Endothelial cell of umbilical vein (primary cell): ENCODE measurements at regions not wholly inside any gene's neighbourhood (a gene's known extent, or its start where the extent isn't known, plus 50 kb on each side); places are given as distances from the start of the nearest gene placed in this dataset.

Source experiments
- BruUV-seq: library from RNA; stranded (reverse); fragments of 400-500 nt; replicated peaks from 2 replicates; lab custom pipeline; 2021; lab: Mats Ljungman, UMichigan
- CTCF ChIA-PET: fragments of 300-600, 350-600 bp; sonication (Branson Sonifier 250); formaldehyde crosslinking; loops from one replicate; lab custom pipeline; 2021; ENCODE audit warnings: antibody characterized with exemption, inconsistent platforms; lab: Charles Lee
- POLR2A ChIA-PET: fragments of 300-600, 350-600 bp; sonication (Branson Sonifier 250); formaldehyde crosslinking; loops from one replicate; lab custom pipeline; 2021; ENCODE audit warnings: antibody characterized with exemption, inconsistent platforms; lab: Charles Lee
- DNase-seq: peaks from one replicate; pipeline ENCODE4 v3.0.0-alpha.2; 2011; ENCODE audit warnings: low read depth, low spot score
- FAIRE-seq: peaks from 2 replicates; lab custom pipeline; 2011; peaks lifted over from hg19 to GRCh38; lab: Jason Lieb, UNC
- H2AFZ ChIP-seq: 2 replicates; pipeline ENCODE4 v1.6.0; 2012; ENCODE audit warnings: low read depth, low read length, control low read depth, inconsistent platforms
- H3K27ac ChIP-seq: 2 replicates; pipeline ENCODE4 v1.5.1; 2011; ENCODE audit warnings: low read depth, mild to moderate bottlenecking, control low read depth, low read length, moderate library complexity; ENCODE audit not compliant: insufficient read depth
- H3K27me3 ChIP-seq, 2 experiments: 2 replicates each; pipeline versions ENCODE4 v1.6.0 to v1.6.1; 2011; ENCODE audit warnings: low read length in 2 of 2, mixed read lengths in 1 of 2; ENCODE audit not compliant: control insufficient read depth in 2 of 2, insufficient read depth in 2 of 2
- H3K36me3 ChIP-seq, 2 experiments: 2 replicates in 1 of 2; 3 replicates in 1 of 2; pipeline ENCODE4 v1.5.1; 2011; ENCODE audit warnings: low read length in 2 of 2, mild to moderate bottlenecking in 1 of 2, moderate library complexity in 1 of 2; ENCODE audit not compliant: control insufficient read depth in 2 of 2, insufficient read depth in 2 of 2; ENCODE audit errors: extremely low read depth in 1 of 2
- H3K4me1 ChIP-seq: 3 replicates; pipeline ENCODE4 v1.5.1; 2011; ENCODE audit warnings: mild to moderate bottlenecking, low read length; ENCODE audit not compliant: control insufficient read depth, insufficient read depth; ENCODE audit errors: extremely low read depth
- H3K4me2 ChIP-seq: 2 replicates; pipeline ENCODE4 v1.6.1; 2011; ENCODE audit warnings: low read length, control low read depth, mixed read lengths; ENCODE audit not compliant: insufficient read depth
- H3K4me3 ChIP-seq, 3 experiments: fragments of 200-600 bp in 1 of 3; sonication (generic), shearing (Covaris generic) in 1 of 3; replicated peaks in 1 of 3; 2 replicates each; pipeline ENCODE4 v1.5.1; 2011 to 2016; ENCODE audit warnings: control low read depth in 3 of 3, low read length in 3 of 3, mild to moderate bottlenecking in 2 of 3, inconsistent platforms in 1 of 3, low read depth in 1 of 3, moderate library complexity in 1 of 3; ENCODE audit not compliant: insufficient read depth in 1 of 3
- H3K79me2 ChIP-seq: 2 replicates; pipeline ENCODE4 v1.6.0; 2012; ENCODE audit warnings: low read length, inconsistent platforms; ENCODE audit not compliant: control insufficient read depth, insufficient read depth
- H3K9ac ChIP-seq: replicated peaks from 2 replicates; pipeline ENCODE3; 2011; ENCODE audit warnings: low read length, control low read depth; ENCODE audit not compliant: insufficient read depth; ENCODE audit errors: extremely low read depth
- H3K9me1 ChIP-seq: replicated peaks from 3 replicates; pipeline ENCODE4 v1.6.0; 2011; ENCODE audit warnings: mild to moderate bottlenecking, low read length; ENCODE audit not compliant: control insufficient read depth, insufficient read depth; ENCODE audit errors: extremely low read depth
- H3K9me3 ChIP-seq: replicated peaks from 2 replicates; pipeline ENCODE4 v1.5.1; 2012; ENCODE audit warnings: low read length, inconsistent platforms; ENCODE audit not compliant: control insufficient read depth, insufficient read depth
- H4K20me1 ChIP-seq: replicated peaks from 2 replicates; pipeline ENCODE3; 2011; ENCODE audit warnings: mild to moderate bottlenecking, low read length; ENCODE audit not compliant: control insufficient read depth, insufficient read depth; ENCODE audit errors: extremely low read depth
- CTCF ChIP-seq, 2 donors: IDR thresholded peaks; 1 replicate in 1 of 2; 2 replicates in 1 of 2; pipeline ENCODE4 v1.5.1; 2011; ENCODE audit warnings: low read length in 2 of 2, mild to moderate bottlenecking in 2 of 2, moderate library complexity in 2 of 2, control low read depth in 1 of 2, inconsistent platforms in 1 of 2, low read depth in 1 of 2; ENCODE audit not compliant: insufficient read depth in 1 of 2; ENCODE audit errors: extremely low read depth in 1 of 2
- EZH2 ChIP-seq: IDR thresholded peaks from 2 replicates; pipeline ENCODE4 v1.6.1; 2012; ENCODE audit warnings: borderline replicate concordance, low read depth, mild to moderate bottlenecking, moderate library complexity, low read length, inconsistent platforms; ENCODE audit not compliant: severe bottlenecking
- FOS ChIP-seq: IDR thresholded peaks from 2 replicates; pipeline ENCODE4 v1.6.1; 2011; ENCODE audit warnings: mild to moderate bottlenecking, low read length, moderate library complexity, borderline replicate concordance; ENCODE audit not compliant: insufficient read depth
- GATA2 ChIP-seq: IDR thresholded peaks from 2 replicates; pipeline ENCODE4 v1.7.0; 2011; ENCODE audit warnings: low read depth, mild to moderate bottlenecking, moderate library complexity, mixed read lengths, low read length; ENCODE audit not compliant: insufficient read length, insufficient read depth
- JUN ChIP-seq: IDR thresholded peaks from 2 replicates; pipeline ENCODE4 v1.6.1; 2011; ENCODE audit warnings: borderline replicate concordance, low read depth; ENCODE audit not compliant: insufficient read length, insufficient read depth
- MYC ChIP-seq: IDR thresholded peaks from one replicate; pipeline ENCODE4 v1.6.1; 2011; ENCODE audit warnings: mild to moderate bottlenecking, low read depth, low read length
- POLR2A ChIP-seq: IDR thresholded peaks from 2 replicates; pipeline ENCODE4 v1.6.1; 2012; ENCODE audit warnings: low read depth, mild to moderate bottlenecking, control low read depth, low read length
- POLR2AphosphoS5 ChIP-seq: IDR thresholded peaks from 2 replicates; pipeline ENCODE4 v1.6.1; 2012; ENCODE audit warnings: low read depth, mild to moderate bottlenecking, control low read depth, low read length, moderate library complexity; ENCODE audit not compliant: insufficient read depth
- dilution Hi-C: fragments of 300-500 bp; cut with MboI; formaldehyde crosslinking; loops from one replicate; pipeline ENCODE4 v1.15.0; 2019; ENCODE audit warnings: low sequenced_read_pairs; ENCODE audit not compliant: extremely low pct_ligation_motif_present
- intact Hi-C: fragments of 100-400 bp; cut with micrococcal nuclease; formaldehyde crosslinking; loops from one replicate; pipeline ENCODE4 v1.10.0; 2022
- TF ChIP-seq, protein P1 (sequence below): IDR thresholded peaks from 2 replicates; pipeline ENCODE4 v1.6.1; 2011; ENCODE audit not compliant: insufficient read depth, insufficient read length

- H3K4me2 ChIP-seq, result no peak overlapping the region
- no peak overlapping the region for H3K27ac ChIP-seq
- no peak for DNase-seq
- no peaks in the 10 kb centered on the region for H3K36me3 ChIP-seq
- H3K9me3 ChIP-seq, result peaks cover 6% of the 10 kb centered on the region
- dilution Hi-C loops, result no loop called here
- no peak for FAIRE-seq
- POLR2A ChIA-PET, result no interaction called here
- CTCF ChIA-PET, result no interaction called here
- H3K27me3 ChIP-seq, result no peaks in the 10 kb centered on the region
- H2AFZ ChIP-seq, result no peak overlapping the region
- intact Hi-C loops, result loop anchor here (10.0 kb wide), 1 partner anchor 1356 kb away; no protein-coding TSS in a partner anchor
- BruUV-seq, result no TSS peak
- H3K9me1 ChIP-seq, result no peaks in the 10 kb centered on the region
- H3K4me1 ChIP-seq, result no peaks in the 10 kb centered on the region
- TF ChIP-seq JUN (no peak), CTCF (IDR thresholded peaks at IDR 0.05; ENCODE audit: extremely low read depth in 1 of 2, insufficient read depth in 1 of 2, low read depth in 1 of 2, low read length in 2 of 2) (no peak), EZH2 (no peak), FOS (no peak), POLR2AphosphoS5 (no peak), POLR2A (no peak), MYC (no peak), GATA2 (no peak)
- TF ChIP-seq, protein P1, sequence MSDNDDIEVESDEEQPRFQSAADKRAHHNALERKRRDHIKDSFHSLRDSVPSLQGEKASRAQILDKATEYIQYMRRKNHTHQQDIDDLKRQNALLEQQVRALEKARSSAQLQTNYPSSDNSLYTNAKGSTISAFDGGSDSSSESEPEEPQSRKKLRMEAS, result no peak
- H3K9ac ChIP-seq, result no peak overlapping the region
- H3K4me3 ChIP-seq, result no peak overlapping the region
- H3K79me2 ChIP-seq, result no peaks in the 10 kb centered on the region
- no peaks in the 10 kb centered on the region for H4K20me1 ChIP-seq
Measured at GRCh38 chr9:24090566-24090965, 264.5 kb upstream of the ELAVL2 start.
